ENCODE measurements at regions not wholly inside any gene's neighbourhood (a gene's known extent, or its start where the extent isn't known, plus 50 kb on each side); places are given as distances from the start of the nearest gene placed in this dataset.

- no peak for TF ChIP-seq NFIC (IDR thresholded peaks at IDR 0.05; ENCODE audit: low read depth, low read length)
- TF ChIP-seq PML (IDR thresholded peaks at IDR 0.05; ENCODE audit: low read length) = no peak
- no peak for TF ChIP-seq MYC (IDR thresholded peaks at IDR 0.05; ENCODE audit: insufficient read depth, insufficient read length, insufficient replicate concordance, low read length, severe bottlenecking)
- TF ChIP-seq HDAC6 (IDR thresholded peaks at IDR 0.05; ENCODE audit: unreplicated experiment) = no peak
- no peak for TF ChIP-seq IRF3 (IDR thresholded peaks at IDR 0.05)
- no peak for TF ChIP-seq ZSCAN29 (IDR thresholded peaks at IDR 0.05)
- TF ChIP-seq PAX5 (IDR thresholded peaks at IDR 0.05; ENCODE audit: borderline replicate concordance, low read depth, low read length) = no peak
Measured at GRCh38 chr4:157582141-157582540, 361.6 kb downstream of the GRIA2 start (continued).

GRCh38 chr4:157576671-157577217 is 356.2 kb downstream of the GRIA2 start:
- no peaks in the 10 kb centered on the region for H3K4me1 ChIP-seq (ENCODE audit: control insufficient read depth, insufficient read depth, low read length)
- FAIRE-seq (no peak), DNase-seq (ENCODE audit: low read depth, low spot score) (no peak), ATAC-seq (no peak)
- no peaks in the 10 kb centered on the region for H3K79me2 ChIP-seq (ENCODE audit: control insufficient read depth, insufficient read depth, low read length)
- no peak overlapping the region for H3K27ac ChIP-seq (ENCODE audit: control insufficient read depth, insufficient read depth)
- H3K36me3 ChIP-seq (ENCODE audit: control insufficient read depth in 2 of 2, insufficient read depth in 2 of 2, low read length in 1 of 2) = no peaks in the 10 kb centered on the region
- H3K27me3 ChIP-seq (replicated peaks in 1 of 2; ENCODE audit: control insufficient read depth in 2 of 2, insufficient read depth in 2 of 2, low read length in 1 of 2) = no peaks in the 10 kb centered on the region
- H3K4me2 ChIP-seq (ENCODE audit: control insufficient read depth, insufficient read depth) = no peak overlapping the region
- intact Hi-C loops (cut with micrococcal nuclease; ENCODE audit: unreplicated experiment) (no loop called here), in situ Hi-C loops (cut with MboI) (no loop called here)
- 2% methylated on average over 4 of the region's 4 CpGs for WGBS (ENCODE audit: insufficient coverage, insufficient replicate concordance, low lambda C conversion rate, missing lambda C conversion rate)
- H2AFZ ChIP-seq (ENCODE audit: control insufficient read depth, low read depth, low read length) = no peak overlapping the region
- CTCF ChIA-PET = no interaction called here
- POLR2A ChIA-PET = no interaction called here
- H3K9ac ChIP-seq (ENCODE audit: control insufficient read depth, insufficient read depth, low read length) = no peak overlapping the region
- H3K9me3 ChIP-seq (replicated peaks; ENCODE audit: control insufficient read depth, insufficient read depth, low read length) = no peaks in the 10 kb centered on the region
- BruUV-seq (replicated peaks) = no TSS peak
- SMC1A ChIA-PET (ENCODE audit: uncharacterized antibody, unreplicated experiment) = no interaction called here
- H4K20me1 ChIP-seq (ENCODE audit: control insufficient read depth, insufficient read depth) = no peaks in the 10 kb centered on the region
- RAD21 ChIA-PET (ENCODE audit: unreplicated experiment) = no interaction called here
- H3K4me3 ChIP-seq = no peak overlapping the region
- TF ChIP-seq NFYB (IDR thresholded peaks at IDR 0.05; ENCODE audit: insufficient read depth, low read depth, low read length) = no peak
- TF ChIP-seq, protein P1, sequence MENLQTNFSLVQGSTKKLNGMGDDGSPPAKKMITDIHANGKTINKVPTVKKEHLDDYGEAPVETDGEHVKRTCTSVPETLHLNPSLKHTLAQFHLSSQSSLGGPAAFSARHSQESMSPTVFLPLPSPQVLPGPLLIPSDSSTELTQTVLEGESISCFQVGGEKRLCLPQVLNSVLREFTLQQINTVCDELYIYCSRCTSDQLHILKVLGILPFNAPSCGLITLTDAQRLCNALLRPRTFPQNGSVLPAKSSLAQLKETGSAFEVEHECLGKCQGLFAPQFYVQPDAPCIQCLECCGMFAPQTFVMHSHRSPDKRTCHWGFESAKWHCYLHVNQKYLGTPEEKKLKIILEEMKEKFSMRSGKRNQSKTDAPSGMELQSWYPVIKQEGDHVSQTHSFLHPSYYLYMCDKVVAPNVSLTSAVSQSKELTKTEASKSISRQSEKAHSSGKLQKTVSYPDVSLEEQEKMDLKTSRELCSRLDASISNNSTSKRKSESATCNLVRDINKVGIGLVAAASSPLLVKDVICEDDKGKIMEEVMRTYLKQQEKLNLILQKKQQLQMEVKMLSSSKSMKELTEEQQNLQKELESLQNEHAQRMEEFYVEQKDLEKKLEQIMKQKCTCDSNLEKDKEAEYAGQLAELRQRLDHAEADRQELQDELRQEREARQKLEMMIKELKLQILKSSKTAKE (IDR thresholded peaks at IDR 0.05; ENCODE audit: low read depth, poor library complexity, severe bottlenecking) = no peak
- TF ChIP-seq ZBED1 (IDR thresholded peaks at IDR 0.05; ENCODE audit: borderline replicate concordance) = no peak
- no peak for TF ChIP-seq TCF12 (IDR thresholded peaks at IDR 0.05; ENCODE audit: low read depth, low read length)
- no peak for TF ChIP-seq HDAC6 (IDR thresholded peaks at IDR 0.05; ENCODE audit: unreplicated experiment)
- TF ChIP-seq, protein P2, sequence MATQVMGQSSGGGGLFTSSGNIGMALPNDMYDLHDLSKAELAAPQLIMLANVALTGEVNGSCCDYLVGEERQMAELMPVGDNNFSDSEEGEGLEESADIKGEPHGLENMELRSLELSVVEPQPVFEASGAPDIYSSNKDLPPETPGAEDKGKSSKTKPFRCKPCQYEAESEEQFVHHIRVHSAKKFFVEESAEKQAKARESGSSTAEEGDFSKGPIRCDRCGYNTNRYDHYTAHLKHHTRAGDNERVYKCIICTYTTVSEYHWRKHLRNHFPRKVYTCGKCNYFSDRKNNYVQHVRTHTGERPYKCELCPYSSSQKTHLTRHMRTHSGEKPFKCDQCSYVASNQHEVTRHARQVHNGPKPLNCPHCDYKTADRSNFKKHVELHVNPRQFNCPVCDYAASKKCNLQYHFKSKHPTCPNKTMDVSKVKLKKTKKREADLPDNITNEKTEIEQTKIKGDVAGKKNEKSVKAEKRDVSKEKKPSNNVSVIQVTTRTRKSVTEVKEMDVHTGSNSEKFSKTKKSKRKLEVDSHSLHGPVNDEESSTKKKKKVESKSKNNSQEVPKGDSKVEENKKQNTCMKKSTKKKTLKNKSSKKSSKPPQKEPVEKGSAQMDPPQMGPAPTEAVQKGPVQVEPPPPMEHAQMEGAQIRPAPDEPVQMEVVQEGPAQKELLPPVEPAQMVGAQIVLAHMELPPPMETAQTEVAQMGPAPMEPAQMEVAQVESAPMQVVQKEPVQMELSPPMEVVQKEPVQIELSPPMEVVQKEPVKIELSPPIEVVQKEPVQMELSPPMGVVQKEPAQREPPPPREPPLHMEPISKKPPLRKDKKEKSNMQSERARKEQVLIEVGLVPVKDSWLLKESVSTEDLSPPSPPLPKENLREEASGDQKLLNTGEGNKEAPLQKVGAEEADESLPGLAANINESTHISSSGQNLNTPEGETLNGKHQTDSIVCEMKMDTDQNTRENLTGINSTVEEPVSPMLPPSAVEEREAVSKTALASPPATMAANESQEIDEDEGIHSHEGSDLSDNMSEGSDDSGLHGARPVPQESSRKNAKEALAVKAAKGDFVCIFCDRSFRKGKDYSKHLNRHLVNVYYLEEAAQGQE (IDR thresholded peaks at IDR 0.05; ENCODE audit: low read depth, low read length) = no peak
- TF ChIP-seq ETV6 (conservative IDR thresholded peaks at IDR 0.05 in 1 of 2, IDR thresholded peaks at IDR 0.05 in 1 of 2; ENCODE audit: borderline replicate concordance in 1 of 2, low read depth in 1 of 2) = no peak
- TF ChIP-seq ATF3 (IDR thresholded peaks at IDR 0.05; ENCODE audit: borderline replicate concordance, extremely low read depth, low read depth, low read length) = no peak
- TF ChIP-seq FOXM1 (IDR thresholded peaks at IDR 0.05; ENCODE audit: low read depth, low read length) = no peak
- TF ChIP-seq GATAD2B (conservative IDR thresholded peaks at IDR 0.05; ENCODE audit: low read depth) = no peak
